Mesothelial cell of epicardium (in vitro differentiated cells): ENCODE measurements at regions not wholly inside any gene's neighbourhood (a gene's known extent, or its start where the extent isn't known, plus 50 kb on each side); places are given as distances from the start of the nearest gene placed in this dataset.

ENCODE experiments used
- DNase-seq, 2 experiments: peaks; one replicate each; pipeline ENCODE4 v3.0.0; 2021; ENCODE audit warnings: low spot score in 2 of 2; ENCODE audit not compliant: unreplicated experiment in 2 of 2
- H3K27ac Mint-ChIP-seq: 2 replicates; pipeline ENCODE4 v1.8.0; 2021; ENCODE audit warnings: mixed read lengths
- H3K27me3 Mint-ChIP-seq: 2 replicates; pipeline ENCODE4 v1.8.0; 2021; ENCODE audit warnings: low read depth, mixed read lengths
- H3K36me3 Mint-ChIP-seq: 2 replicates; pipeline ENCODE4 v1.8.0; 2021; ENCODE audit warnings: mixed read lengths
- H3K4me1 Mint-ChIP-seq: 2 replicates; pipeline ENCODE4 v1.8.0; 2021; ENCODE audit warnings: mixed read lengths
- H3K4me3 Mint-ChIP-seq: 2 replicates; pipeline ENCODE4 v1.8.0; 2021; ENCODE audit warnings: mild to moderate bottlenecking, moderate library complexity, mixed read lengths
- H3K9me3 Mint-ChIP-seq: 2 replicates; pipeline ENCODE4 v1.8.0; 2021; ENCODE audit warnings: mixed read lengths
- TF ChIP-seq, protein P1 (sequence below): fragments of 200-600 bp; sonication (generic); IDR thresholded peaks from one replicate; pipeline ENCODE4 v1.5.0; 2021; ENCODE audit warnings: antibody characterized with exemption; ENCODE audit not compliant: unreplicated experiment

DNA sequence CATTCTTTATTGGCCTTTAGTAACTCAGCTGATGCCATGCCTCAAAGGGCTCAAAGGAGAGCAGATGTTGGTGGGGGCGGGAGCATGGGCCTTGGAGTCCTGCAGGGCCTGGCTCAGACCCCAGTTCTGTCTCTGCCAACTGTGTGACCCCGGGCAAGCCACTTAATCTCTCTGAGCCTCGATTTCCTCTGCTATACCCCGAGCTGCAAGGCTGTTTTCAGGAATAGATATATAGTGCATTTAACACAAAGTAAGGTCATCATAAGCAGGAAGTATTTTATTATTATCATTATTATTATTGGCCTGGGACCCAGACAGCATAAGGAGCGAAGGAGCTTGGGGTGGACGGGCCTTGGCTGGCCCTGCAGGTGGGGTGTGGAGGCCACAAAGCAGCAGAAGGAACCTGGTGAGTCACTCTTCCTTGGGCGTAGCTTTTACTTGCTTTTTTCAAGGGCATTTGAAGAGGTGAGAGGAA, 162.7 kb downstream of the INHBB start:
- DNase-seq = no peak
- no peak overlapping the region for H3K4me3 Mint-ChIP-seq
- TF ChIP-seq, protein P1, sequence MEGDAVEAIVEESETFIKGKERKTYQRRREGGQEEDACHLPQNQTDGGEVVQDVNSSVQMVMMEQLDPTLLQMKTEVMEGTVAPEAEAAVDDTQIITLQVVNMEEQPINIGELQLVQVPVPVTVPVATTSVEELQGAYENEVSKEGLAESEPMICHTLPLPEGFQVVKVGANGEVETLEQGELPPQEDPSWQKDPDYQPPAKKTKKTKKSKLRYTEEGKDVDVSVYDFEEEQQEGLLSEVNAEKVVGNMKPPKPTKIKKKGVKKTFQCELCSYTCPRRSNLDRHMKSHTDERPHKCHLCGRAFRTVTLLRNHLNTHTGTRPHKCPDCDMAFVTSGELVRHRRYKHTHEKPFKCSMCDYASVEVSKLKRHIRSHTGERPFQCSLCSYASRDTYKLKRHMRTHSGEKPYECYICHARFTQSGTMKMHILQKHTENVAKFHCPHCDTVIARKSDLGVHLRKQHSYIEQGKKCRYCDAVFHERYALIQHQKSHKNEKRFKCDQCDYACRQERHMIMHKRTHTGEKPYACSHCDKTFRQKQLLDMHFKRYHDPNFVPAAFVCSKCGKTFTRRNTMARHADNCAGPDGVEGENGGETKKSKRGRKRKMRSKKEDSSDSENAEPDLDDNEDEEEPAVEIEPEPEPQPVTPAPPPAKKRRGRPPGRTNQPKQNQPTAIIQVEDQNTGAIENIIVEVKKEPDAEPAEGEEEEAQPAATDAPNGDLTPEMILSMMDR = no peak

DNA sequence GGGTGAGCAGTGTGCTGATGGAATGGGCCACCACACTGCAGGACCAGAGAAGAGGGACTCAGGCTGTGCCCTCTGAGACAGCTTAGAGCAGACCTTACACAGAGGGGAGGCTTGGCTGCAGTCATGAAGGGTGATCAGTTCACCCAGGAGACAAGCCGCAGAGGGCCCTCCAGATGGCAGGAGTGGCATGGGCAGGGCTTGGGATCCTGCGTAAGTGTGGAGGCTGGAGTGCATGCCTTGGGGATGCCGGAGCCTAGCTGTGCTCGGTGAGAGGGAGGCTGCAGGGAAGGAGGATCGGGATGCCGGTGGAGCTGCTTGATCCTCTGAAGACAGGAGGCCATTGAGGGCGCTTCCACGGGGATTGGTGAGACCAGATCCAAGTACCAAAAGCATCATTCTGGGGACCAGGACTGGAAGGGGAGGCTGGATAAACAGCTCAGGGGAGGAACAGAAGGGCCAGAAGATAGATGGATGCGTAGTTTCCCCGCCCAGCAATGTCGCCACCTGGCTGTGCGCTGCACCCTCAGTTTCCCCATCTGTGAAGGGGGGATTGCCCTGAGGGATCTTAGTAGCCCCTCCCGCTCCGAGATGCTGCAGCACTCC, 163.4 kb downstream of the INHBB start:
- H3K4me3 Mint-ChIP-seq = no peak overlapping the region
- TF ChIP-seq, protein P1 = no peak
- H3K4me1 Mint-ChIP-seq = no peaks in the 10 kb centered on the region
- peaks cover 42% of the 10 kb centered on the region for H3K27me3 Mint-ChIP-seq
- H3K36me3 Mint-ChIP-seq = no peaks in the 10 kb centered on the region
- no peak overlapping the region for H3K27ac Mint-ChIP-seq
- DNase-seq = no peak
- no peaks in the 10 kb centered on the region for H3K9me3 Mint-ChIP-seq

More for the DNA sequence above, 162.7 kb downstream of the INHBB start:
- Mint-ChIP-seq H3K27ac (no peak overlapping the region), H3K4me1 (no peaks in the 10 kb centered on the region), H3K36me3 (no peaks in the 10 kb centered on the region), H3K27me3 (peaks cover 38% of the 10 kb centered on the region), H3K9me3 (no peaks in the 10 kb centered on the region)

DNA sequence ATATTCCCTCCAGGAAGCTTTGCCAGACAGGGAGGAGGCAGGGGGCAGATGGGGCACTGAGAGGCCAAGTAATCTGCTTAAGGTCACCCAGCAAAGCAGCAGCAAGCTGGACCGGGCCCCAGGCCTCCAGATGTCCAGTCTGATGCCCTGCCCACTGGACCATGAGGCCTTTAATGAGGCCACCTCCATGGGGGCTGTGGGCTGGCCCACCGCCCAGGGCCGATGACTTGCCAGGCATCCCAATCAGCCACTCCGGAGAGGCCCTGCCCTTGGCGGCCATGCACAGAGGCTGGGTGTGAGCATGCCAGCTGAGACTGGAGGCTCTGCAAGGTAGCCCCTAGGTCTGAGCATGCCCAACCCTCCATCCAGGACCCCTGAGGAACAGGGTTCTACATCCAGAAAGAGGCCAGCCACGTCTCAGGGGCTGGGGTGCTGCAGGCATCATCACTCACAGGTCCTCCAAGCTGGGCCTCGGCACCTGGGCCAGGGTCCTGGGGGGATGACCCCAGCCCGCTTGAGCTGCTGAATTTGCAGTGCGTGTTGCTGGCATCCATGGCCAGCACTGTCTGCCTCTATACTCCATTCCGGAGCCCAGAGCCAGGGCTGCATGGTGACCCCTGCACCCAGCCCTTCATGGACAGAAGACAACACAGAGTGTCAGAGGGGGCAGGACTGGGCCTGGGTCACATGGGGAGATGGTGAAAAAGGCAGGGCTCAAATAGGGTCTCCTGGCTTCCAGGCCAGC, 164.2 kb downstream of the INHBB start:
- Mint-ChIP-seq H3K9me3 (no peaks in the 10 kb centered on the region), H3K4me3 (no peak overlapping the region), H3K36me3 (no peaks in the 10 kb centered on the region), H3K27ac (no peak overlapping the region), H3K27me3 (peaks cover 49% of the 10 kb centered on the region), H3K4me1 (no peaks in the 10 kb centered on the region)
- DNase-seq = no peak
- TF ChIP-seq, protein P1 = no peak

DNA sequence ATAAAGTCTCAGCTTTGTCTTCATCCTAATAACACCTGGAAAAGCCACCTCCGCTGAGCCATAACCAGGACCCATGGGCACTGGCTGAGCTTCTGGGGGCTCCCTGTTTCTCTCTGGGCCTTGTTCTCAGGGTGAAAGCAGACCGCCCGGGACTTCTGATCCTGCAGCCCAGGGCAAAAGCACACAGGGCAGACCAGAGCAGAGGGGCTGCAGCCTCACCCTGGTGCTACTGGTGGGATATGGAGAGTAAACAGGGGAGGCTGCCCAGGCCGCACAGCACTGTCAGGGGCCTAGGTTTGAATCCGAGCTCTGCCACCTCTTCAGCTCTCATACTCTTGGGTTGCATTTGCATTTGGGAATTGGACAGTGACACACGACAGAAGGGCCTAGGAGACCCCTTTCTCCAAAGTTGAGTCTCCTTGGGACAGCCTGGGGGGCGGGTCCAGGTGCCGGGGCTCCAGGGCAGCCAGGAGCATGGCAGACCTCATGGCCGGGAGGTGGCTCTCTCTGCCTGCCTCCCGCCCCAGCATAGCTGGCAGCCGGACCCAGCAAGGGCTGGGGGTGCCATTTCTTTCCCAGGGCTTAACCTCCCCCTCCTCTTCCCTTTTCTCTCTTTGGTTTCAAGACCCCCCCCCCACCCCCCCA, 164.9 kb downstream of the INHBB start:
- H3K4me1 Mint-ChIP-seq = no peaks in the 10 kb centered on the region
- no peak overlapping the region for H3K4me3 Mint-ChIP-seq
- no peaks in the 10 kb centered on the region for H3K36me3 Mint-ChIP-seq
- H3K27me3 Mint-ChIP-seq = peaks cover 52% of the 10 kb centered on the region
- H3K27ac Mint-ChIP-seq = no peak overlapping the region
- DNase-seq = no peak
- H3K9me3 Mint-ChIP-seq = no peaks in the 10 kb centered on the region
- TF ChIP-seq, protein P1 = no peak

DNA sequence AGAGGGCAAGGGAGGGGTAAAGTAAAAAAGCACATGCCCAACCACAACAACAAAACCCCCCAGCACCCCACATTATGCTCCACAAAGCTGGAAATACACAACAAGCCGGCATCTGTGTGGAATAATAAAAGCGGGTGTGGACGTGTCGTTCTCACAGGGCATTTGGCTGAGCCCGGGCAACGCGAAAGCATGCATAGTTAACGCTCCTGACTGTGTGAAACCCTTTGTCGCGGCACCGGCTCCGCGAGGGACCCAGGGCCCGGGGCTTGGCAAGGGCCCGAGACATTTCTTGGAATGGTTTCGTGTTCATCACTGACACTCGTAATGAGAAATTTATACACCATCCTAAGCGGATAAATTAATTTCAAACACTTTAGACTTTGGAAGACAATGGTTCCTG, 165.6 kb downstream of the INHBB start:
- no peak overlapping the region for H3K4me3 Mint-ChIP-seq
- DNase-seq = no peak
- peaks cover 53% of the 10 kb centered on the region for H3K27me3 Mint-ChIP-seq
- H3K27ac Mint-ChIP-seq = no peak overlapping the region
- H3K36me3 Mint-ChIP-seq = no peaks in the 10 kb centered on the region
- TF ChIP-seq, protein P1 = no peak
- H3K4me1 Mint-ChIP-seq = peaks cover 4% of the 10 kb centered on the region
- no peaks in the 10 kb centered on the region for H3K9me3 Mint-ChIP-seq
